Fibroblast of mammary gland (primary cell): ENCODE measurements at regions not wholly inside any gene's neighbourhood (a gene's known extent, or its start where the extent isn't known, plus 50 kb on each side); places are given as distances from the start of the nearest gene placed in this dataset.

Experiments used
- DNase-seq: peaks from one replicate; pipeline ENCODE4 v3.0.0-alpha.2; 2010; ENCODE audit warnings: low read depth
- H3K4me3 ChIP-seq: 2 replicates; pipeline ENCODE4 v1.5.1; 2011; ENCODE audit warnings: low read depth, mild to moderate bottlenecking, low read length, moderate library complexity; ENCODE audit not compliant: control insufficient read depth
- CTCF ChIP-seq: conservative IDR thresholded peaks from 2 replicates; pipeline ENCODE4 v1.5.1; 2011; ENCODE audit warnings: low read depth, low read length, inconsistent platforms; ENCODE audit not compliant: control insufficient read depth, insufficient read depth

- no peak overlapping the region for H3K4me3 ChIP-seq
- TF ChIP-seq CTCF: no peak
- no peak for DNase-seq
These were observed 211.0 kb downstream of the ANKRD50 start for GRCh38 chr4:124501576-124501975.

GRCh38 chr4:124504431-124504830 lies 208.1 kb downstream of the ANKRD50 start:
- TF ChIP-seq CTCF: no peak
- H3K4me3 ChIP-seq: no peak overlapping the region
- DNase-seq: no peak

- DNase-seq: no peak
- no peak overlapping the region for H3K4me3 ChIP-seq
- TF ChIP-seq CTCF: no peak
These were observed 207.3 kb downstream of the ANKRD50 start for GRCh38 chr4:124505211-124505610.

GRCh38 chr4:124509151-124509550 lies 203.4 kb downstream of the ANKRD50 start:
- TF ChIP-seq CTCF: no peak
- no peak overlapping the region for H3K4me3 ChIP-seq
- no peak for DNase-seq

- no peak for DNase-seq
- no peak overlapping the region for H3K4me3 ChIP-seq
- no peak for TF ChIP-seq CTCF
These were observed 197.9 kb downstream of the ANKRD50 start for GRCh38 chr4:124514588-124514987.

GRCh38 chr4:124515591-124515990 lies 196.9 kb downstream of the ANKRD50 start:
- H3K4me3 ChIP-seq: no peak overlapping the region
- no peak for TF ChIP-seq CTCF

GRCh38 chr4:124519196-124519595 lies 193.3 kb downstream of the ANKRD50 start:
- H3K4me3 ChIP-seq: no peak overlapping the region
- TF ChIP-seq CTCF: no peak
- DNase-seq: no peak

More at GRCh38 chr4:124515591-124515990, 196.9 kb downstream of the ANKRD50 start:
- no peak for DNase-seq
